GM20000 (cell line): ENCODE measurements at regions not wholly inside any gene's neighbourhood (a gene's known extent, or its start where the extent isn't known, plus 50 kb on each side); places are given as distances from the start of the nearest gene placed in this dataset.

ENCODE experiments used
- DNase-seq: peaks from one replicate; pipeline ENCODE4 v3.0.0; 2012; ENCODE audit warnings: low spot score
- TF ChIP-seq, protein P1 (sequence below): IDR thresholded peaks from 2 replicates; pipeline ENCODE4 v1.5.1; 2012; ENCODE audit warnings: mild to moderate bottlenecking, control low read depth; ENCODE audit errors: extremely low read depth, missing control alignments

DNA sequence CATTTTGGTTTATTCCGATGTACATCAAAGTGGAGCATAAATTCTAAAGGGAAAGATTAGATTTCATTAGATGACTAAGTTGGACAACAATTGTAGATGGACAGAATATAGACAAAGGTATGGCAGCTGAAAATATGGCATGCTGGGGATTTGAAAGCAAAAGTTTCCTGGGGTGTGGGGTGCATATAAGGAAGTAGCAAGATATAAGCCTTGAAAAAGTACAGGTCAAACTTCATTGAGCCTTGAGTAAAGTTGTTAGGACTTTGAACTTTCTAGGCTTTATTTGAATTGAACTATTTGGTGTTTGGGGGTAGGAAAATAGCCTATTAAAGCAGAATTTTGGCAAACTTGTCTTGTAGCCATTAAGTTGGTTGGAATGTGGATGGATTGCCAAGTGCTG is 75.8 kb upstream of the KCNJ16 start:
- DNase-seq, result no peak

DNA sequence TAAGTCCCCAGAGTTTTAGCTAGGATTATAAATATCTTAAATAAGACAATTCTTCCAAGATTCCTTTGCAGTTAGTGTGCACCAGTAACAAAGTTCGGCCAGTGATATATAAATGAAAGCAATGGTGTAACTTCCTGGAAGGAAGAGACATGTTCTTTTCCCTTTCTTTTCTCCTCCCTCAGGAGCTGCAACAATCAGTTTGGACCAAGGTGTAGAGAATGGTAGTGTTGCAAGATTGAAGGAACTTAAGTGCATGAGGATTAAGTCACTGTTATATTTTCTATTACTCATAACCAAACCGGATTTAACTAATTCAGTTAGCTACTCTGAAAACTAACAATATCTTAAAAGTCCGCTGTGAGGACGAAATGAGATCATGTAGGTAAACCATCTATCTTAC is 68.9 kb upstream of the KCNJ16 start:
- no peak for DNase-seq
- TF ChIP-seq, protein P1, sequence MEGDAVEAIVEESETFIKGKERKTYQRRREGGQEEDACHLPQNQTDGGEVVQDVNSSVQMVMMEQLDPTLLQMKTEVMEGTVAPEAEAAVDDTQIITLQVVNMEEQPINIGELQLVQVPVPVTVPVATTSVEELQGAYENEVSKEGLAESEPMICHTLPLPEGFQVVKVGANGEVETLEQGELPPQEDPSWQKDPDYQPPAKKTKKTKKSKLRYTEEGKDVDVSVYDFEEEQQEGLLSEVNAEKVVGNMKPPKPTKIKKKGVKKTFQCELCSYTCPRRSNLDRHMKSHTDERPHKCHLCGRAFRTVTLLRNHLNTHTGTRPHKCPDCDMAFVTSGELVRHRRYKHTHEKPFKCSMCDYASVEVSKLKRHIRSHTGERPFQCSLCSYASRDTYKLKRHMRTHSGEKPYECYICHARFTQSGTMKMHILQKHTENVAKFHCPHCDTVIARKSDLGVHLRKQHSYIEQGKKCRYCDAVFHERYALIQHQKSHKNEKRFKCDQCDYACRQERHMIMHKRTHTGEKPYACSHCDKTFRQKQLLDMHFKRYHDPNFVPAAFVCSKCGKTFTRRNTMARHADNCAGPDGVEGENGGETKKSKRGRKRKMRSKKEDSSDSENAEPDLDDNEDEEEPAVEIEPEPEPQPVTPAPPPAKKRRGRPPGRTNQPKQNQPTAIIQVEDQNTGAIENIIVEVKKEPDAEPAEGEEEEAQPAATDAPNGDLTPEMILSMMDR, result no peak

More for the DNA sequence above, 75.8 kb upstream of the KCNJ16 start:
- TF ChIP-seq, protein P1, result no peak

DNA sequence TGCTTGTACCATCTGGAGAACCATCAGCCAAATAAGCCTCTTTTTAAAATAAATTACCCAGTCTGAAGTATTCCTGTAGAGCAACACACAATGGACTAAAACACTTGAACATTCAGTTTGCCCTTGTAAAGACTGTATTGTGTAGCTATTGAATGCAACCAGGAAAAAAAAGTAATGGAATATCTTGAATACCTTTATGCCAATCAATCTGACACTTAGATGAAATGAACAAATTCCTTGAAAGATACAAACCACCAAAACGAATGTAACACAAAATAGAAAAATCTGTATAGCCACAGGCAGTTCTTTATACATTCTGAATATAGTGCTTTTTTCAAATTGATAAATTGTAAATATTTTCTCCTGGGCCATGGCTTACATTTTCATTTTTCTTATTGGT is 63.3 kb upstream of the KCNJ16 start:
- TF ChIP-seq, protein P1, result no peak
- no peak for DNase-seq

DNA sequence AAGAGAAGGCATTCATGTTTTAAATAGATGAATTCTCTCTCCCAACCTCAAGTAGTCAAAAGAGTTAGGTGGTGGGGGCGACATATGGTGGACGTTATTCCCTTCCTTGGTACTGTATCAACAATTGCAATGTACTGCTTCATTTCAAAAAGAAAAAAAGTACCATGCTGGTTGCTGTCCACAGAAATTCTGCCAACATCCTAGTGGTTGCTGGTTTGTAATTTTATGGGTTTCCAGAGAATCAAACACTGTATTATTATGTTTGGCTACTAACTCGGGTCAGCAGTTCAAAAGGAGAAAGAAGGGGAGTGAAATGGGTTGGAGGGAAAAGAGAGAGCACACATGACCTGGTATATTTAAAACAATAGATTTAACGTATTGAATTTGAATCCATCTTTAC is 61.1 kb upstream of the KCNJ16 start:
- no peak for DNase-seq

DNA sequence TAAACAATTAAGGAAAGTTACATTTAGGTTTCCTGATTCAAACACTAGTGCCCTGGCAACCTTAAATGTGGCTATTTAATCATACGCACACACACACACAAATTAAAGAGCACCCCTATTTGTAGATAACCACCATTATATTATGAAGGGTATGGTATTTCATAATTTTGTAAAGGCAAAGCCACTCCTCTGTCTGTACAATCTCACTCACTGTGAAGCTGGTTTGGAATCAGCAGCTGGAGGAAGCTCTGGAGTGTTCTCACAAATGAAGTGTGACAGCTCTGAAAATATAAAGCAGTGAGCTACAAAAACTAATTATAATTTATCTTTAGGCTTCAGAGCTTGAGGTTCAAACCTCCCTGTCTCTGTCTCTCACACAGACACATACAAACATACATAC is 57.9 kb upstream of the KCNJ16 start:
- TF ChIP-seq, protein P1, result no peak

More for the DNA sequence above, 61.1 kb upstream of the KCNJ16 start:
- TF ChIP-seq, protein P1, result no peak

DNA sequence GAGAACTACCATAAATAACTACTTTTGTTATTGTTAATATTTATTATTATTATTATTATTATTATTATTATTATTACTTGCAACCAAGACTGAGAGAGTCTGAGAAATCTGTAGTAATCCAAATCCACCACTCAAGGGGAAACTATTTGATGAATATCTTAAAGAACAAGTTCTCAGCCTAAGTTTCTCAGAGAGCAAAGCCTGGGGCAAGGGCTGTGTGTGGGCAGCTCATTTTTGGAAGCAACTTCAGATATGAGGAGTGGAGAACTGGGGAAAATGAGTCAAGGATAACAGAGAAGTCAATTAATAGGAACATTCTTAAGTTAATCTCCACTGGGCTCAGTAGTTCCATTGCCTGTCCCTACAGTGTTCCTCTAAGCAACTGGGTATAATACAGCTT is 57.1 kb upstream of the KCNJ16 start:
- DNase-seq, result no peak
- TF ChIP-seq, protein P1, result no peak

More for the DNA sequence above, 57.9 kb upstream of the KCNJ16 start:
- DNase-seq, result no peak

DNA sequence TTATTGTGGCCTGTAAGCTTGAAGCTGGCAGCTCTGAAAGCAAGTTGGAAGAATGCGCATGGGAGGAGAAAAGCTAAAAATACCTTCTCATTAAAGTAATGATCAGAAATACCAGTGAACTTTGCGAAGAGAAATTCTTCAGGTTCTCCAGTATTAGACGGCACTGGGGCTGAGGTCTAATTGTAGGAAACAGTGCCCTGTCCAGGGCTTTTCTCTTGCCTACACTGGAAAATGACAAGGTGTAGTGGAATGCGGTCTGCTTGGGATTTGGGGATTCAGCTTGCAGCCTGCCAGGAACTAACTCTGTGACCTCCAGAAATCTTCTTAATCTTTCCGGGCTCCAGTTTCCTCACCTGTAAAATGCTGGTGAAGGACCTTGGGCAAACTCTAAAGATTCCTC is 53.3 kb upstream of the KCNJ16 start:
- TF ChIP-seq, protein P1, result no peak
- DNase-seq, result no peak
